ENCODE measurements at regions not wholly inside any gene's neighbourhood (a gene's known extent, or its start where the extent isn't known, plus 50 kb on each side); places are given as distances from the start of the nearest gene placed in this dataset.

- TF ChIP-seq CTCF (conservative IDR thresholded peaks at IDR 0.05) = no peak
- TF ChIP-seq ZFX (IDR thresholded peaks at IDR 0.05) = no peak
Observed at GRCh38 chr6:40106840-40107239, 172.6 kb upstream of the MOCS1 start.
